Colonic mucosa (tissue), 4 donors: ENCODE measurements at regions not wholly inside any gene's neighbourhood (a gene's known extent, or its start where the extent isn't known, plus 50 kb on each side); places are given as distances from the start of the nearest gene placed in this dataset.

Experiments
- DNase-seq: peaks from one replicate; pipeline ENCODE4 v3.0.0-alpha.2; 2020
- H3K27ac ChIP-seq: fragments of 200-600 bp; one replicate; pipeline ENCODE4 v1.8.0; 2021
- H3K27me3 ChIP-seq: fragments of 200-600 bp; one replicate; pipeline ENCODE4 v1.8.0; 2021
- H3K36me3 ChIP-seq: fragments of 200-600 bp; one replicate; pipeline ENCODE4 v1.8.0; 2021
- H3K4me1 ChIP-seq: fragments of 200-600 bp; one replicate; pipeline ENCODE4 v1.8.0; 2021; ENCODE audit warnings: mild to moderate bottlenecking
- H3K4me3 ChIP-seq: fragments of 200-600 bp; one replicate; pipeline ENCODE4 v1.8.0; 2021
- H3K9ac ChIP-seq, 2 donors: one replicate each; pipeline ENCODE4 v1.7.0; 2013; ENCODE audit warnings: control low read depth in 2 of 2, low read depth in 2 of 2, low read length in 2 of 2
- H3K9me3 ChIP-seq: fragments of 200-600 bp; one replicate; pipeline ENCODE4 v1.8.0; 2021
- CTCF ChIP-seq: fragments of 200-600 bp; IDR thresholded peaks from one replicate; pipeline ENCODE4 v1.8.0; 2022; ENCODE audit warnings: antibody characterized with exemption, mild to moderate bottlenecking
- intact Hi-C: fragments of 100-400 bp; cut with DNase I; formaldehyde crosslinking; loops from one replicate; pipeline ENCODE4 v1.14.1; 2022
- donor health status: healthy.
- donor health status: DM: no; HTN: no; CAD: no.
- donor health status: DM: no; HTN: no; CAD: no.

- Histone ChIP-seq H3K4me3 (no peak overlapping the region), H3K27me3 (no peaks in the 10 kb centered on the region), H3K9me3 (no peaks in the 10 kb centered on the region), H3K36me3 (no peaks in the 10 kb centered on the region), H3K4me1 (no peaks in the 10 kb centered on the region), H3K9ac (no peak overlapping the region), H3K27ac (no peak overlapping the region)
- no peak for DNase-seq
- TF ChIP-seq CTCF = no peak
- intact Hi-C loops = no loop called here
Measured at GRCh38 chr1:4207842-4208692, 308.0 kb upstream of the C1orf174 start.

- Histone ChIP-seq H3K4me1 (no peaks in the 10 kb centered on the region), H3K9me3 (no peaks in the 10 kb centered on the region), H3K27me3 (no peaks in the 10 kb centered on the region), H3K4me3 (no peak overlapping the region), H3K27ac (no peak overlapping the region), H3K36me3 (no peaks in the 10 kb centered on the region), H3K9ac (no peak overlapping the region)
- no peak for DNase-seq
- TF ChIP-seq CTCF = no peak
- intact Hi-C loops = no loop called here
Measured at GRCh38 chr1:4210043-4210442, 310.0 kb upstream of the C1orf174 start.

- Histone ChIP-seq H3K9ac (no peak overlapping the region), H3K27me3 (no peaks in the 10 kb centered on the region), H3K9me3 (no peaks in the 10 kb centered on the region), H3K36me3 (no peaks in the 10 kb centered on the region), H3K27ac (no peak overlapping the region), H3K4me3 (no peak overlapping the region), H3K4me1 (no peaks in the 10 kb centered on the region)
- TF ChIP-seq CTCF = no peak
- intact Hi-C loops = no loop called here
- no peak for DNase-seq
Measured at GRCh38 chr1:4212796-4213195, 312.7 kb upstream of the C1orf174 start.

GRCh38 chr1:4213366-4213973 lies 313.4 kb upstream of the C1orf174 start:
- DNase-seq = no peak
- no peaks in the 10 kb centered on the region for H3K4me1 ChIP-seq
- H3K9ac ChIP-seq = no peak overlapping the region
- no peaks in the 10 kb centered on the region for H3K9me3 ChIP-seq
- H3K27me3 ChIP-seq = no peaks in the 10 kb centered on the region
- intact Hi-C loops = no loop called here
- TF ChIP-seq CTCF = no peak
- H3K36me3 ChIP-seq = no peaks in the 10 kb centered on the region
- no peak overlapping the region for H3K27ac ChIP-seq
- H3K4me3 ChIP-seq = no peak overlapping the region

- H3K9me3 ChIP-seq = no peaks in the 10 kb centered on the region
- no peaks in the 10 kb centered on the region for H3K27me3 ChIP-seq
- intact Hi-C loops = no loop called here
- H3K36me3 ChIP-seq = no peaks in the 10 kb centered on the region
- no peak for DNase-seq
- no peak overlapping the region for H3K4me3 ChIP-seq
- no peak overlapping the region for H3K27ac ChIP-seq
- no peak overlapping the region for H3K9ac ChIP-seq
- TF ChIP-seq CTCF = no peak
- no peaks in the 10 kb centered on the region for H3K4me1 ChIP-seq
Measured at GRCh38 chr1:4214826-4215225, 314.8 kb upstream of the C1orf174 start.
